DMS 273 (cell line): ENCODE measurements at regions not wholly inside any gene's neighbourhood (a gene's known extent, or its start where the extent isn't known, plus 50 kb on each side); places are given as distances from the start of the nearest gene placed in this dataset.
A peak's percentile ranks its signal among the peaks of the same experiment; 100 is the strongest.

Source experiments
- DNase-seq: peaks from one replicate; lab custom pipeline; 2025; ENCODE audit not compliant: unreplicated experiment; lab: John Stamatoyannopoulos, UW

GRCh38 chr11:104609311-104610085 lies 288.8 kb downstream of the CASP12 start:
- peak; percentile 38 for DNase-seq

GRCh38 chr11:104602643-104603042 lies 295.6 kb downstream of the CASP12 start:
- no peak for DNase-seq

GRCh38 chr11:104594228-104594958 lies 303.9 kb downstream of the CASP12 start:
- no peak for DNase-seq

- no peak for DNase-seq
Measured at GRCh38 chr11:104588970-104589369, 309.3 kb downstream of the CASP12 start.

- DNase-seq: no peak
Measured at GRCh38 chr11:104588446-104588845, 309.8 kb downstream of the CASP12 start.

GRCh38 chr11:104584823-104585222 lies 313.4 kb downstream of the CASP12 start:
- DNase-seq: no peak

GRCh38 chr11:104583857-104584256 lies 314.4 kb downstream of the CASP12 start:
- no peak for DNase-seq

- no peak for DNase-seq
Measured at GRCh38 chr11:104582431-104582830, 315.8 kb downstream of the CASP12 start.

GRCh38 chr11:104581246-104581980 lies 316.8 kb downstream of the CASP12 start:
- DNase-seq: no peak

GRCh38 chr11:104573441-104573990 lies 324.7 kb downstream of the CASP12 start:
- no peak for DNase-seq

- no peak for DNase-seq
Measured at GRCh38 chr11:104572279-104572678, 326.0 kb downstream of the CASP12 start.

GRCh38 chr11:104570078-104570701 lies 328.1 kb downstream of the CASP12 start:
- DNase-seq: no peak

- DNase-seq: no peak
Measured at GRCh38 chr11:104565583-104565961, 332.7 kb downstream of the CASP12 start.

GRCh38 chr11:104564921-104565582 lies 333.2 kb downstream of the CASP12 start:
- no peak for DNase-seq

- no peak for DNase-seq
Measured at GRCh38 chr11:104556606-104557301, 341.5 kb downstream of the CASP12 start.

- no peak for DNase-seq
Measured at GRCh38 chr11:104549019-104549418, 349.2 kb downstream of the CASP12 start.

- no peak for DNase-seq
Measured at GRCh38 chr11:104547996-104548661, 350.1 kb downstream of the CASP12 start.

- DNase-seq: no peak
Measured at GRCh38 chr11:104546501-104546900, 351.8 kb downstream of the CASP12 start.

- peak; percentile 29 for DNase-seq
Measured at GRCh38 chr11:104541701-104542100, 356.6 kb downstream of the CASP12 start.
